HepG2 (cell line): ENCODE measurements at regions not wholly inside any gene's neighbourhood (a gene's known extent, or its start where the extent isn't known, plus 50 kb on each side); places are given as distances from the start of the nearest gene placed in this dataset.

Source experiments
- ATAC-seq: fragments of 200-7000 bp; cut with Tn5 transposase; 3 replicates; pipeline ENCODE4 v1.9.1; 2020; ENCODE audit warnings: mild to moderate bottlenecking, moderate library complexity
- BruUV-seq: library from RNA; stranded (reverse); fragments of 400-500 nt; replicated peaks from 2 replicates; lab custom pipeline; 2021; lab: Mats Ljungman, UMichigan
- CTCF ChIA-PET: fragments of 300-600 bp; formaldehyde crosslinking; extraction: SDS; loops from one replicate; lab custom pipeline; 2021; ENCODE audit warnings: low total read pairs, inconsistent platforms, low intra/inter-chr PET ratio; lab: Yijun Ruan, JAX
- POLR2A ChIA-PET: fragments of 350-600 bp; sonication (Branson Sonifier 250); formaldehyde crosslinking; loops from one replicate; lab custom pipeline; 2020; ENCODE audit warnings: antibody characterized with exemption, inconsistent platforms; lab: Yijun Ruan, JAX
- DNase-seq: peaks from one replicate; pipeline ENCODE4 v3.0.0-alpha.2; 2015; ENCODE audit warnings: low spot score
- FAIRE-seq: peaks from 3 replicates; lab custom pipeline; 2011; peaks lifted over from hg19 to GRCh38; lab: Jason Lieb, UNC
- H2AFZ ChIP-seq: one replicate; pipeline ENCODE4 v1.6.1; 2011; ENCODE audit warnings: low read length, inconsistent platforms
- H3K27ac ChIP-seq: fragments of 300-600 bp; 3 replicates; pipeline ENCODE4 v1.8.0; 2011; ENCODE audit warnings: mixed run types, mild to moderate bottlenecking, mixed read lengths, low read length, inconsistent platforms; ENCODE audit not compliant: insufficient read depth; ENCODE audit errors: extremely low read length
- H3K27me3 ChIP-seq, 2 experiments: fragments of 200-600 bp in 1 of 2; 2 replicates in 1 of 2; 3 replicates in 1 of 2; pipeline versions ENCODE4 v1.6.0 to v1.8.0; 2011; ENCODE audit warnings: low read length in 2 of 2, mild to moderate bottlenecking in 2 of 2, moderate library complexity in 2 of 2, inconsistent platforms in 1 of 2; ENCODE audit not compliant: insufficient read depth in 2 of 2, control insufficient read depth in 1 of 2
- H3K36me3 ChIP-seq, 2 experiments: fragments of 200-600 bp in 1 of 2; replicated peaks in 1 of 2; 2 replicates in 1 of 2; 3 replicates in 1 of 2; pipeline versions ENCODE4 v1.5.1 to v1.8.0; 2011; ENCODE audit warnings: low read length in 2 of 2, inconsistent platforms in 1 of 2; ENCODE audit not compliant: insufficient read depth in 2 of 2, control insufficient read depth in 1 of 2
- H3K4me1 ChIP-seq: 2 replicates; pipeline ENCODE4 v1.5.1; 2012; ENCODE audit warnings: low read length, inconsistent platforms; ENCODE audit not compliant: insufficient read depth
- H3K4me2 ChIP-seq: 2 replicates; pipeline ENCODE4 v1.6.0; 2011; ENCODE audit warnings: low read depth, low read length, inconsistent platforms
- H3K4me3 ChIP-seq, 3 experiments: fragments of 200-600 bp in 1 of 3; sonication (generic), shearing (Covaris generic) in 1 of 3; replicated peaks in 1 of 3; 2 replicates each; pipeline ENCODE4 v1.5.1; 2011 to 2016; ENCODE audit warnings: low read length in 3 of 3, inconsistent platforms in 2 of 3, low read depth in 2 of 3, mild to moderate bottlenecking in 2 of 3, control low read depth in 1 of 3, mixed read lengths in 1 of 3; ENCODE audit not compliant: insufficient read depth in 1 of 3
- H3K79me2 ChIP-seq: one replicate; pipeline ENCODE4 v1.6.1; 2011; ENCODE audit warnings: low read length, inconsistent platforms; ENCODE audit not compliant: insufficient read depth
- H3K9ac ChIP-seq: 2 replicates; pipeline ENCODE4 v1.6.0; 2011; ENCODE audit warnings: mild to moderate bottlenecking, low read depth, low read length, inconsistent platforms; ENCODE audit not compliant: insufficient read depth
- H3K9me3 ChIP-seq: 2 replicates; pipeline ENCODE4 v1.5.1; 2012; ENCODE audit warnings: mild to moderate bottlenecking, low read length
- H4K20me1 ChIP-seq: 2 replicates; pipeline ENCODE4 v1.6.0; 2011; ENCODE audit warnings: inconsistent platforms, mild to moderate bottlenecking, low read length, moderate library complexity; ENCODE audit not compliant: insufficient read depth
- MBNL3 ChIP-seq: fragments of 250-450 bp; sonication (Bioruptor Pico); conservative IDR thresholded peaks from 2 replicates; pipeline ENCODE4 v1.8.0; 2022; ENCODE audit warnings: mild to moderate bottlenecking, inconsistent platforms
- RXRB ChIP-seq: IDR thresholded peaks from 2 replicates; pipeline ENCODE4 v1.6.1; 2016; ENCODE audit warnings: borderline replicate concordance, missing genetic modification reagents, missing compliant biosample characterization
- ZNF253 ChIP-seq: sonication (generic); formaldehyde crosslinking; IDR thresholded peaks from 2 replicates; pipeline ENCODE4 v1.8.0; 2022; ENCODE audit warnings: mild to moderate bottlenecking, missing genetic modification reagents, borderline replicate concordance
- ZNF34 ChIP-seq: sonication (generic); formaldehyde crosslinking; IDR thresholded peaks from 2 replicates; pipeline ENCODE4 v1.4.0; 2020; ENCODE audit warnings: mild to moderate bottlenecking, missing genetic modification reagents, borderline replicate concordance
- WGBS: methylation state at CpG from one replicate; pipeline ENCODE4 v1.1.6; 2017; ENCODE audit warnings: low lambda C conversion rate; 5-methylcytosine and 5-hydroxymethylcytosine counted together
- in situ Hi-C: cut with HindIII; loops from 2 replicates; pipeline ENCODE4 v1.10.0; 2017; ENCODE audit warnings: low pct_unique_long_range_greater_than_20kb; ENCODE audit not compliant: extremely low pct_ligation_motif_present
- intact Hi-C: fragments of 100-400 bp; cut with micrococcal nuclease; formaldehyde crosslinking; loops from one replicate; pipeline ENCODE4 v1.10.0; 2022; ENCODE audit not compliant: unreplicated experiment
- TF ChIP-seq, protein P1 (sequence below): IDR thresholded peaks from 2 replicates; pipeline ENCODE4 v1.6.1; 2012; ENCODE audit warnings: low read length, improper control_type of control experiment
- TF ChIP-seq, protein P2 (sequence below): sonication (generic); formaldehyde crosslinking; conservative IDR thresholded peaks from 2 replicates; pipeline ENCODE4 v1.4.0; 2020; ENCODE audit warnings: missing genetic modification reagents
- TF ChIP-seq, protein P3 (sequence below): sonication (generic); formaldehyde crosslinking; IDR thresholded peaks from 2 replicates; pipeline ENCODE4 v1.4.0; 2020; ENCODE audit warnings: missing genetic modification reagents
- TF ChIP-seq, protein P4 (sequence below): sonication (generic); formaldehyde crosslinking; IDR thresholded peaks from 2 replicates; pipeline ENCODE4 v1.5.0; 2020; ENCODE audit warnings: mild to moderate bottlenecking, missing genetic modification reagents, borderline replicate concordance

DNA sequence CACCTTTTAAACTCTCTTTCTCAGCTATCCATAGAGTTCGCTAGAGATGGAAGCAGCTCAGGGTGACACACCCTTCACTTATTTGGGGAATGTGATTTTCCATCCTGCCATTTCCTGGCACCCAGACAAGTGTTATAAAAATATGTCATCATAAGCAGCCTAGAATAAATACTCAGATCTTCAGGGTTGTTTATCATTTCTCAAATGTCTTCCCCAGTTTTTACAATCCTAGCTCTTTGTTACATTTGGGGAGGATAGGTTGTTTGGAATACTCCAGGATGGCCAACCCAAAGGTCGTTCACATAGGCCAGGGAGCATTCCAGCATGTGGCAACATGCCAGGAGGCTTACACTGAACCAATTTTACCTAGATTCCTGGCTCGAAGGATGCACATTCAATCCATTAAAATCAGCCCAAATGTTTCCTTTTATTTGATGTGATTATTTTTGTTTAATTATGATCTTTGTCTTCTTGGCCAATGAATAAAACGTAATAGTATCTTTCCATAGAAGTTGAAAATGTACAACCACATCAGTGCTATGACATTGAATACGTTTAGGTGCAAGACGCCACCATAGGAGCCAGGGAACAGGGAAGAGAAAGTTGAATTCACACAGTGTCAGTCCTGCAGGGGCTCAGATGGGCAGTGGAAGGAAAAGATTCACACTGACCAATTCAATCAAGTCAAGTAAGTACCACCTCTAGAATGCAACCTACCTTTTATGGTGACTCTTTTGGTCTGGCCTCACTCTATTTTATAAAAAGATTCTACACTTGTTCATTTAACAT lies 537.7 kb upstream of the MDFIC2 start:
- no peak overlapping the region for H3K4me3 ChIP-seq
- H3K4me1 ChIP-seq = no peaks in the 10 kb centered on the region
- no peak overlapping the region for H3K9ac ChIP-seq
- no peak overlapping the region for H2AFZ ChIP-seq
- POLR2A ChIA-PET = no interaction called here
- H3K4me2 ChIP-seq = no peak overlapping the region
- no peaks in the 10 kb centered on the region for H3K36me3 ChIP-seq
- no peak overlapping the region for H3K27ac ChIP-seq
- intact Hi-C loops = no loop called here
- 30% methylated on average over 6 of the region's 6 CpGs for WGBS
- no peak for FAIRE-seq
- H3K27me3 ChIP-seq = peaks cover 0 to 15% of the 10 kb centered on the region in 2 experiments; a peak in 4 of 5 replicates
- CTCF ChIA-PET = no interaction called here
- no peaks in the 10 kb centered on the region for H3K79me2 ChIP-seq
- H3K9me3 ChIP-seq = no peaks in the 10 kb centered on the region
- BruUV-seq = no TSS peak
- in situ Hi-C loops = no loop called here
- no peak for DNase-seq
- H4K20me1 ChIP-seq = no peaks in the 10 kb centered on the region
- TF ChIP-seq, protein P1, sequence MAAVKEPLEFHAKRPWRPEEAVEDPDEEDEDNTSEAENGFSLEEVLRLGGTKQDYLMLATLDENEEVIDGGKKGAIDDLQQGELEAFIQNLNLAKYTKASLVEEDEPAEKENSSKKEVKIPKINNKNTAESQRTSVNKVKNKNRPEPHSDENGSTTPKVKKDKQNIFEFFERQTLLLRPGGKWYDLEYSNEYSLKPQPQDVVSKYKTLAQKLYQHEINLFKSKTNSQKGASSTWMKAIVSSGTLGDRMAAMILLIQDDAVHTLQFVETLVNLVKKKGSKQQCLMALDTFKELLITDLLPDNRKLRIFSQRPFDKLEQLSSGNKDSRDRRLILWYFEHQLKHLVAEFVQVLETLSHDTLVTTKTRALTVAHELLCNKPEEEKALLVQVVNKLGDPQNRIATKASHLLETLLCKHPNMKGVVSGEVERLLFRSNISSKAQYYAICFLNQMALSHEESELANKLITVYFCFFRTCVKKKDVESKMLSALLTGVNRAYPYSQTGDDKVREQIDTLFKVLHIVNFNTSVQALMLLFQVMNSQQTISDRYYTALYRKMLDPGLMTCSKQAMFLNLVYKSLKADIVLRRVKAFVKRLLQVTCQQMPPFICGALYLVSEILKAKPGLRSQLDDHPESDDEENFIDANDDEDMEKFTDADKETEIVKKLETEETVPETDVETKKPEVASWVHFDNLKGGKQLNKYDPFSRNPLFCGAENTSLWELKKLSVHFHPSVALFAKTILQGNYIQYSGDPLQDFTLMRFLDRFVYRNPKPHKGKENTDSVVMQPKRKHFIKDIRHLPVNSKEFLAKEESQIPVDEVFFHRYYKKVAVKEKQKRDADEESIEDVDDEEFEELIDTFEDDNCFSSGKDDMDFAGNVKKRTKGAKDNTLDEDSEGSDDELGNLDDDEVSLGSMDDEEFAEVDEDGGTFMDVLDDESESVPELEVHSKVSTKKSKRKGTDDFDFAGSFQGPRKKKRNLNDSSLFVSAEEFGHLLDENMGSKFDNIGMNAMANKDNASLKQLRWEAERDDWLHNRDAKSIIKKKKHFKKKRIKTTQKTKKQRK = no peak
- TF ChIP-seq ZNF34 (CRISPR knock-in tag) (no peak), MBNL3 (no peak), RXRB (no peak), ZNF253 (CRISPR knock-in tag) (no peak)
- TF ChIP-seq, protein P2, sequence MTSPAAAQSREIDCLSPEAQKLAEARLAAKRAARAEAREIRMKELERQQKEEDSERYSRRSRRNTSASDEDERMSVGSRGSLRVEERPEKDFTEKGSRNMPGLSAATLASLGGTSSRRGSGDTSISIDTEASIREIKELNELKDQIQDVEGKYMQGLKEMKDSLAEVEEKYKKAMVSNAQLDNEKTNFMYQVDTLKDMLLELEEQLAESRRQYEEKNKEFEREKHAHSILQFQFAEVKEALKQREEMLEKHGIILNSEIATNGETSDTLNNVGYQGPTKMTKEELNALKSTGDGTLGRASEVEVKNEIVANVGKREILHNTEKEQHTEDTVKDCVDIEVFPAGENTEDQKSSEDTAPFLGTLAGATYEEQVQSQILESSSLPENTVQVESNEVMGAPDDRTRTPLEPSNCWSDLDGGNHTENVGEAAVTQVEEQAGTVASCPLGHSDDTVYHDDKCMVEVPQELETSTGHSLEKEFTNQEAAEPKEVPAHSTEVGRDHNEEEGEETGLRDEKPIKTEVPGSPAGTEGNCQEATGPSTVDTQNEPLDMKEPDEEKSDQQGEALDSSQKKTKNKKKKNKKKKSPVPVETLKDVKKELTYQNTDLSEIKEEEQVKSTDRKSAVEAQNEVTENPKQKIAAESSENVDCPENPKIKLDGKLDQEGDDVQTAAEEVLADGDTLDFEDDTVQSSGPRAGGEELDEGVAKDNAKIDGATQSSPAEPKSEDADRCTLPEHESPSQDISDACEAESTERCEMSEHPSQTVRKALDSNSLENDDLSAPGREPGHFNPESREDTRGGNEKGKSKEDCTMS (CRISPR knock-in tag) = no peak
- TF ChIP-seq, protein P3, sequence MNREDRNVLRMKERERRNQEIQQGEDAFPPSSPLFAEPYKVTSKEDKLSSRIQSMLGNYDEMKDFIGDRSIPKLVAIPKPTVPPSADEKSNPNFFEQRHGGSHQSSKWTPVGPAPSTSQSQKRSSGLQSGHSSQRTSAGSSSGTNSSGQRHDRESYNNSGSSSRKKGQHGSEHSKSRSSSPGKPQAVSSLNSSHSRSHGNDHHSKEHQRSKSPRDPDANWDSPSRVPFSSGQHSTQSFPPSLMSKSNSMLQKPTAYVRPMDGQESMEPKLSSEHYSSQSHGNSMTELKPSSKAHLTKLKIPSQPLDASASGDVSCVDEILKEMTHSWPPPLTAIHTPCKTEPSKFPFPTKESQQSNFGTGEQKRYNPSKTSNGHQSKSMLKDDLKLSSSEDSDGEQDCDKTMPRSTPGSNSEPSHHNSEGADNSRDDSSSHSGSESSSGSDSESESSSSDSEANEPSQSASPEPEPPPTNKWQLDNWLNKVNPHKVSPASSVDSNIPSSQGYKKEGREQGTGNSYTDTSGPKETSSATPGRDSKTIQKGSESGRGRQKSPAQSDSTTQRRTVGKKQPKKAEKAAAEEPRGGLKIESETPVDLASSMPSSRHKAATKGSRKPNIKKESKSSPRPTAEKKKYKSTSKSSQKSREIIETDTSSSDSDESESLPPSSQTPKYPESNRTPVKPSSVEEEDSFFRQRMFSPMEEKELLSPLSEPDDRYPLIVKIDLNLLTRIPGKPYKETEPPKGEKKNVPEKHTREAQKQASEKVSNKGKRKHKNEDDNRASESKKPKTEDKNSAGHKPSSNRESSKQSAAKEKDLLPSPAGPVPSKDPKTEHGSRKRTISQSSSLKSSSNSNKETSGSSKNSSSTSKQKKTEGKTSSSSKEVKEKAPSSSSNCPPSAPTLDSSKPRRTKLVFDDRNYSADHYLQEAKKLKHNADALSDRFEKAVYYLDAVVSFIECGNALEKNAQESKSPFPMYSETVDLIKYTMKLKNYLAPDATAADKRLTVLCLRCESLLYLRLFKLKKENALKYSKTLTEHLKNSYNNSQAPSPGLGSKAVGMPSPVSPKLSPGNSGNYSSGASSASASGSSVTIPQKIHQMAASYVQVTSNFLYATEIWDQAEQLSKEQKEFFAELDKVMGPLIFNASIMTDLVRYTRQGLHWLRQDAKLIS (CRISPR knock-in tag) = no peak
- TF ChIP-seq, protein P4, sequence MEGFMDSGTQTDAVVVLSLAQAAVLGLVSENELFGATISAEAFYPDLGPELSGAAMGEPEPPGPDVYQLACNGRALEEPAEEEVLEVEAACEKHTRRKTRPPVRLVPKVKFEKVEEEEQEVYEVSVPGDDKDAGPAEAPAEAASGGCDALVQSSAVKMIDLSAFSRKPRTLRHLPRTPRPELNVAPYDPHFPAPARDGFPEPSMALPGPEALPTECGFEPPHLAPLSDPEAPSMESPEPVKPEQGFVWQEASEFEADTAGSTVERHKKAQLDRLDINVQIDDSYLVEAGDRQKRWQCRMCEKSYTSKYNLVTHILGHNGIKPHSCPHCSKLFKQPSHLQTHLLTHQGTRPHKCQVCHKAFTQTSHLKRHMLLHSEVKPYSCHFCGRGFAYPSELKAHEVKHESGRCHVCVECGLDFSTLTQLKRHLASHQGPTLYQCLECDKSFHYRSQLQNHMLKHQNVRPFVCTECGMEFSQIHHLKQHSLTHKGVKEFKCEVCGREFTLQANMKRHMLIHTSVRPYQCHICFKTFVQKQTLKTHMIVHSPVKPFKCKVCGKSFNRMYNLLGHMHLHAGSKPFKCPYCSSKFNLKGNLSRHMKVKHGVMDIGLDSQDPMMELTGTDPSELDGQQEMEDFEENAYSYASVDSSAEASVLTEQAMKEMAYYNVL (CRISPR knock-in tag) = no peak
- no peak for ATAC-seq
